Astrocyte of the hippocampus (primary cell): ENCODE measurements at regions not wholly inside any gene's neighbourhood (a gene's known extent, or its start where the extent isn't known, plus 50 kb on each side); places are given as distances from the start of the nearest gene placed in this dataset.
"Not testable (repeated sequence)": the region's sequence is repeated elsewhere in the genome, so short reads cannot be mapped to it uniquely, and the experiment has no call there.

ENCODE experiments used
- DNase-seq: peaks from one replicate; pipeline ENCODE4 v3.0.0; 2011; ENCODE audit warnings: low read depth, low spot score

DNA sequence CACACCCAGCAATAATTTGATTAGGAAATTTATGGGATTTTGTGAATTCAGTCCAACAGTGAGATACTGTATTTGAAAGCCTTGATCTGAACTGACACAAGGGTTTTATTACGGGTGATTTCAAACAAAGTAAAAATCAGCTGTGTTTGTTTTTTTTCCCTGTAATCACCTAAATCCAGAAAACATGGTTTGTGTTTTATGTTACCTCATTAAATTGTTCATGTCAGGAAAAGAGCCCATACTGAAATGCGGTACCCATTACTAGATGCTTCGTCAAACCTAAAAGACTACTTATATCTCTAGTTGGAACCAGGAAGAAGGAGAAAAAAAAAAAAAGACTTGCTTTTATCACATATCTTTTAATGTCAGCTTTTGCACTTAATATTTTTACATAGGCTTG lies 811.9 kb upstream of the RGS18 start:
- no peak for DNase-seq

DNA sequence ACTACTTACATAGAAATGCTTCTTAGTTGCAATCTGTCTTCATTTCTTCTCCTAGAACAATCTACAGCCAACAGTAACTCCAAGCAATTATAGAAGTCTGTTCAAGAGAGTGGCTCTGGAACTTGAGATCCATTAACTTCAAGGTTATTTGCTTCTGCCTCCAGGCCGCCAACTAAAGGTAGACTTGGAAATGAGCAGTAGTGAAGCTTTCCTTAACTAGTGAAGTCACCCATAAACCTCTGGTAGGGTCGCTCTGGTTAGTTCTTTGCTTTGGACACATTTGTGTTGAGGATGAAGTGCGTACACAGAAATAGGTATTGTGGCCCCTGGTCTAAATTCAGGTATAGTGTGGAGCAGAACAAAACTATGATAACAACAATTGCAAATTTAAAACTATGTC lies 809.9 kb upstream of the RGS18 start:
- DNase-seq: no peak

DNA sequence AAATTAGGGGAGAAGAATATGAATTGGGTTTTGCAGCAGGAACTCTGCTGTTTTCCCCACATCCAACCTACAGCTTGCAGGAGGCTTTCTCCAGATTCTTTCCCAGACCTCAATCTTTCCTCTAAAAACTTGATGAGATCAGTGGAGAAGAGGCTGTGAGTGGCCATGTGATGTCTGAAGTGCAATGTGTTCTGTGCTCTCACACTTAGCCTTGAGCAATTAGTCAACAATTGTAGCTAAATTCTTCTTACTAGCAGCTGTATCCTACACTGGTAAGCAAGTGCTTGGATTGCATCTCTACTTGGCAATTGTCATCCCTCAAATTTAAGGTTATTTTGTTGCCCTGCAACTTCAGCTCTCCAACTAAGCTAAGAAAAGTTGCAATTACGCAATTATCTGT lies 807.3 kb upstream of the RGS18 start:
- no peak for DNase-seq

DNA sequence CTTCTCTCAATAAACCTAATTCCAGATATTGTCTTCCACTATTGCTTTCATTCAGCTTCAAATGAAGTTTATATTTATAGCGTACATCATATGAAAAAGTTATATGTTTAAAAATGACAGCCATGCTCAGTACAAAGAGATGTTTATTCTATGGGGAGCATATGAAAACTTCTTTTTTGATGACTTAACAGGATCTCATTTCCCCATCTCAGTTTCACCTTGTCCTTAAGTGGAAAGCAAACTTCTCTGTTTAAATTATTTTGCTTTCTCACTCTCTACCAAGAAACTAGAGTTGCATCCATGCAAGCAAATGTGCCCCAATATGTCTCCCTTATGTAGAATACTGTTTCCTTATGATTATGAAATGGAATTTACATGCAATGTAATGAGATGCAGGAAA lies 799.5 kb upstream of the RGS18 start:
- no peak for DNase-seq

- DNase-seq: no peak
These were observed 791.6 kb upstream of the RGS18 start for GRCh38 chr1:191366686-191367085.

GRCh38 chr1:191368891-191369654 lies 789.2 kb upstream of the RGS18 start:
- no peak for DNase-seq

GRCh38 chr1:191371626-191372025 lies 786.6 kb upstream of the RGS18 start:
- DNase-seq: peak; percentile 0

- no peak for DNase-seq
These were observed 770.0 kb upstream of the RGS18 start for GRCh38 chr1:191388283-191388682.

DNA sequence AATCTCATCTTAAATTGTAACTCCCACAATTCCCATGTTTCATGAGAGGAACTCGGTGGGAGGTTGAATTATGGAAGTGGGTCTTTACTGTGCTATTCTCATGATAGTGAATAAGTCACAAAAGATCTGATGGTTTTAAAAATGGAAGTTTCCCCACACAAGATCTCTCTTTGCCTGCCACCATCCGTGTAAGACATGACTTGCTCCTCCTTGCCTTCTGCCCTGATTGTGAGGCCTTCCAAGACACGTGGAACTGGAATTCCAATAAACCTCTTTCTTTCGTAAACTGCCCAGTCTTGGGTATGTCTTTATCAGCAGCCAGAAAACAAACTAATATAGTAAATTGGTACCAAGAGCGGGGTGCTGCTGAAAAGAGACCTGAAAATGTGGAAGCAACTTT lies 761.6 kb upstream of the RGS18 start:
- no peak for DNase-seq

GRCh38 chr1:191398551-191398950 lies 759.7 kb upstream of the RGS18 start:
- DNase-seq: no peak

- DNase-seq: no peak
These were observed 752.8 kb upstream of the RGS18 start for GRCh38 chr1:191405417-191405816.

GRCh38 chr1:191414981-191415640 lies 743.2 kb upstream of the RGS18 start:
- no peak for DNase-seq

DNA sequence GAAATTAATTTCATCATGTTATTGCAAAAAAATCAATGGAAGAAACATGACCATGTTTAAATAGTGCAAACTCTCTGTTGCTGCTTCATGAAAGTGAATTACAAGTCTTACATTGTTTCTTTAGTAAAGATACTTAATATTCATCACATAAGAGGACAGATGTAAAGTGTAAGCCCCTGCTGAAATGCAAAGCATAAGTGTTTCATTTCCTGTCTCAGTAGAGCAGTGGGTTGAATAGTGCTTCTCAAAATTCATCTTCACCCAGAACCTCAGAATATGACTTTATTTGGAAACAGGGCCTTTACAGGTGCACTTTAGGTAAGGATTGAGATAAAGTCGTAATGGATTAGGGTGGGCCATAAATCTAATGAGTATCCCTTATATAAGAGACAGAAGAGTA lies 738.4 kb upstream of the RGS18 start:
- DNase-seq: no peak

DNA sequence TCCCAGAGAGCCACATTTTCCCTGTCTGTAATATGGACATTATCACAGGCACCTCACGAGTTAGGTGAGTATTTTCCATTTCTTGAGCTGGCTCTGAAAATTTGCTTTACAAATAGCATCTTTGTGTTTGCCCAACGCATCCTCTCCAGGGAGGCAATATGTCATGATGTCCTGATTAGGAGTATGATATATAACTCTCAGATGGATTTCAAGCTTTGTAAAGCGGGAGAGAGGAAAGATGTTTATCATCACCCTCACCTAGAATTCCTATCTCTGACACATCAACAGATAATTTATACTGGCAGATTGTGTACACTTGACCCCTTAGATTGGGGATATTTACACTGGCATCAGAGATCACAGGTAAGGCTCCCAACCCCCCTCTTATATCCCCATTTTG lies 730.7 kb upstream of the RGS18 start:
- no peak for DNase-seq

GRCh38 chr1:191432817-191433216 lies 725.4 kb upstream of the RGS18 start:
- DNase-seq: no peak

GRCh38 chr1:191438979-191439378 lies 719.3 kb upstream of the RGS18 start:
- no peak for DNase-seq

DNA sequence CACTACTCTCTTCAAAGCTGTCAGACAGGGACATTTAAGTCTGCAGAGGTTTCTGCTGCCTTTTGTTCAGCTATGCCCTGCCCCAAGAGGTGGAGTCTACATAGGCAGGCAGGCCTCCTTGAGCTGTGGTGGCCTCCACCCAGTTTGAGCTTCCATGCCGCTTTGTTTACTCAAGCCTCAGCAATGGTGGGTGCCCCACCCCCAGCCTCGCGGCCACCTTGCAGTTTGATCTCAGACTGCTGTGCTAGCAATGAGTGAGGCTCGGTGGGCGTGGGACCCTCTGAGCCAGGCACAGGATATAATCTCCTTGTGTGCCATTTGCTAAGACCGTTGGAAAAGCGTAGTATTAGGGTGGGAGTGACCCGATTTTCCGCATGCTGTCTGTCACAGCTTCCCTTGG lies 710.0 kb upstream of the RGS18 start:
- DNase-seq: not testable (repeated sequence)

GRCh38 chr1:191452586-191452985 lies 705.7 kb upstream of the RGS18 start:
- DNase-seq: no peak

DNA sequence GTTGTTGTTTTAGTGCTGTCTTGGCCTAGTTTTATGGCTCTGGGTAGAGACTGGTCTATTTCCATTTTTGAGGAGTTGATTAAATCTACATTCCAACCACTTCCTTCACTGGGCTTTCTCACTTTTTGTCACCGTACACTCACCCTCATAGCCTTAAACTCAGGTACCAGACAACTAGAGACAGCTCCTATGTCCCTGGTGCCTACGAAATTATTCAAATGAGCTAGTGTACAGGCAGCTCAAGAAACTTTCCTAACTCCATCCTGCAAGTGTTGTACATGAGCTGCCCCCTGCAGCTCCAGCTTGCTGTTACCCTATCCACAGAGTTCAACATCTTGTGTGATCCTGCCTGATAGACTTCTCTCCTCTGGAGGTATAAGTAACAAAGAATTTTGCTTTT lies 704.8 kb upstream of the RGS18 start:
- DNase-seq: no peak

- no peak for DNase-seq
These were observed 700.4 kb upstream of the RGS18 start for GRCh38 chr1:191457889-191458288.

GRCh38 chr1:191460234-191460633 lies 698.0 kb upstream of the RGS18 start:
- no peak for DNase-seq

GRCh38 chr1:191483988-191484387 lies 674.3 kb upstream of the RGS18 start:
- DNase-seq: no peak

GRCh38 chr1:191490303-191490702 lies 668.0 kb upstream of the RGS18 start:
- DNase-seq: no peak
